Right renal pelvis (tissue), 4 donors: ENCODE measurements at regions not wholly inside any gene's neighbourhood (a gene's known extent, or its start where the extent isn't known, plus 50 kb on each side); places are given as distances from the start of the nearest gene placed in this dataset.

ENCODE experiments used
- DNase-seq, 4 donors: peaks; one replicate each; pipeline ENCODE4 v3.0.0-alpha.2; 2013; ENCODE audit warnings: low read depth in 4 of 4, low spot score in 3 of 4, missing footprints in 1 of 4

DNA sequence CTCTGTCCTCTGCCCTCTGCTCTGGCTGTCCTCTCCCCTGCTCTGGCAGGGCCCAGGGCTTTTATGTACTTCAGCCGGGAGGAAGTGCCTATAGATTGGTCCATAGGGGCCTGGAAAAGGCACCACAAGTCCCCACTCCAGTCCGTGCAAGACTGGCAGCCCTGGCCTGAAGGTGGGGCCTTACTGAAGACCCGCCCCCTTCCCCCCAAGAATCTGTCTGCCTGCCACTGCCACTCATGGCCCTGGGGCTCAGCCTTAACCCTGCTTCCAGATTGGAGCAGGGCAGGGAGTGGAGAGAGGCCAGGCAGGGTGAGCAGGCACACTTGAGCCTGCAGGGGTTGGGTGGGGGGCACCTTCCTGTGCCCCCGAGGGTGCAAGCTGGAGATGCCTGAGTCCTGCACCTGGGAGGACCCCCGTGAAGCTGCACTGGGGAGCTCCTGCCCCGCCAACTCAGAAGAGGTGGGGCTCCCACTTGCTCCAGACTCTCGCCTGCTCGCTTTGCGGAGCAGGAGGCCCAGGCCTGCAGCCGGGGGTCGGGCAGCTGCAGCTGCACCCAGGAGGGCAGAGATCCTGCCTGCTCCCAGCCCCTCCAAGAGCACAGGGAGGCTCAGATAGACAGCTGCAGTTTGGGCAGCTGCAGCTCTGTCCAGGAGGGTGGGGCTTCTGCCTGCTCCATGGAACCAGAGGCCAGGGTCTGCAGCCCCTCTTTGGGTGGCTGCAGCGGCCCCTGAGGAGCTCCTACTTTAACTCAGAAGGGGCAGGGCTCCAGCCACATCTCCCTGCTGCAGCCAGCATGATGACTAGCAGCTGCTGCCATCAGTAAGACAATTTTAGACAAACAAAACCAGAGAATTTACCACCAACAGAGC, 51.0 kb upstream of the SC5D start:
- DNase-seq = peak in 2 of 4 donors; percentile 12 to 16
